ENCODE measurements at regions not wholly inside any gene's neighbourhood (a gene's known extent, or its start where the extent isn't known, plus 50 kb on each side); places are given as distances from the start of the nearest gene placed in this dataset.
"Not testable (repeated sequence)": the region's sequence is repeated elsewhere in the genome, so short reads cannot be mapped to it uniquely, and the experiment has no call there.

DNA sequence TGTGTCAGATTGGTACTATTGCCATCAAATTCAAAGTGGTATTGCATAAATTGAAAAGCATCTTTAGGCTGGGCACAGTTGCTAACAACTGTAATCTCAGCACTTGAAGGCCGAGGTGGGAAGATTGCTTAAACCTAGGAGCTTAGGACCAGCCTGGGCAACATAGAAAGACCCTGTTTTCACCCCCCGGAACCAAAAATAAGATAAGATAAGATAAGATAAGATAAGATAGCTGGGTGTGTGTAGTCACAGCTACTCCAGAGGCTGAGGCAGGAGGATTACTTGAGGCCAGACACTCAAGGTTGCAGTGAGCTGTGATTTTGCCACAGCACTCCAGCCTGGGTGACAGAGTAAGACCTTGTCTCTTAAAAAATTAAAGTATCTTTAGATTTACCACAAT, 297.9 kb upstream of the SEMA6A start:
- no peak for ATAC-seq (replicated peaks in 6 of 8)
- WGBS, 10 experiments: 8 to 100% (median 92%) methylated on average over 1 to 2 of the region's 2 CpGs; no CpG with 5 or more reads in 3 of the 10 experiments
- no peak overlapping the region for H3K4me3 ChIP-seq
- peaks cover 0 to 2% of the 10 kb centered on the region in 2 donors for H3K4me1 ChIP-seq (replicated peaks in 1 of 2)
- no peak overlapping the region for H3K27ac ChIP-seq
- in situ Hi-C loops (cut with MboI; ENCODE audit: low pct_unique_long_range_greater_than_20kb in 2 of 9, low sequenced_read_pairs in 9 of 9, unreplicated experiment in 9 of 9): no loop called here

DNA sequence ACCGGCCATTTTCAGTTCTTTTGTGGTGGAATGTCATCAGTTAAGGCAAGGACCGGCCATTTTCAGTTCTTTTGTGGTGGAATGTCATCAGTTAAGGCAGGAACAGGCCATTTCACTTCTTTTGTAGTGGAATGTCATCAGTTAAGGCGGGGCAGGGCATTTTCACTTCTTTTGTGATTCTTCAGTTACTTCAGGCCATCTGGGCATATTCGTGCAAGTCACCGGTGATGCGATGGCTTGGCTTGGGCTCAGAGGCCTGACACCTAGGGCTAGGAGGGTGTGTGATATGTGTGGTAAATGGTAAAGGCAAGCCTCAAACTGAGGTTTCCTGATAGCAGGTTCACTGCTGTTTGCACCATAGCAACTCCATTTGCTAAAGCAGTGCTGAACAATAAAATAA, 293.2 kb upstream of the SEMA6A start:
- 0 to 73% (median 26%) methylated on average over 1 to 5 of the region's 6 CpGs; no CpG with 5 or more reads in 2 of the 10 experiments for WGBS, 10 experiments
- H3K4me1 ChIP-seq (replicated peaks in 1 of 2): peaks cover 11 to 16% of the 10 kb centered on the region in 2 donors
- H3K27ac ChIP-seq; in situ Hi-C loops (cut with MboI; ENCODE audit: low pct_unique_long_range_greater_than_20kb in 2 of 9, low sequenced_read_pairs in 9 of 9, unreplicated experiment in 9 of 9); H3K4me3 ChIP-seq; ATAC-seq (replicated peaks in 6 of 8): not testable (repeated sequence)

DNA sequence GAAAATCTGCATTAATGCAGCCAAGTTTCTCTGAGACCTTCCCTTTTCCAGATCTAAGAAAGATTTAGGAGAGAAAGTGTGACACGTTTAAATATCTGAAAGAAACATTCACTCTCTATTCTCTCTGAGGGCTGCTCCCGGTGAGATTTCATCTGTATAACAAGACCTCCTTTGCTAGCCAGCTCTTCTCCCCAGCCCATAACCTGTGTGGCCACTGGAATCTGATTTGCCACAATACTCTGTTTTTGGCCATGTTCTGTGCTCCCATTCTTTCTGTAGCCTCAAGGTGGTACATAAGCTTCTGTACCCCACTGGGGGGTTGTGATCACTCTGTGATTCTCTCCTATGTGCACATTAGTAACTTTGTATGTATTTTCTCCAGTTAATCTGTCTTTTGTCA, 291.0 kb upstream of the SEMA6A start:
- H3K4me3 ChIP-seq: no peak overlapping the region
- in situ Hi-C loops (cut with MboI; ENCODE audit: low pct_unique_long_range_greater_than_20kb in 2 of 9, low sequenced_read_pairs in 9 of 9, unreplicated experiment in 9 of 9): no loop called here
- H3K27ac ChIP-seq: no peak overlapping the region
- no peak for ATAC-seq (replicated peaks in 6 of 8)
- 0 to 33% (median 13%) methylated on average over 1 to 2 of the region's 2 CpGs; no CpG with 5 or more reads in 3 of the 10 experiments for WGBS, 10 experiments
- H3K4me1 ChIP-seq (replicated peaks in 1 of 2): peaks cover 11 to 16% of the 10 kb centered on the region in 2 donors

DNA sequence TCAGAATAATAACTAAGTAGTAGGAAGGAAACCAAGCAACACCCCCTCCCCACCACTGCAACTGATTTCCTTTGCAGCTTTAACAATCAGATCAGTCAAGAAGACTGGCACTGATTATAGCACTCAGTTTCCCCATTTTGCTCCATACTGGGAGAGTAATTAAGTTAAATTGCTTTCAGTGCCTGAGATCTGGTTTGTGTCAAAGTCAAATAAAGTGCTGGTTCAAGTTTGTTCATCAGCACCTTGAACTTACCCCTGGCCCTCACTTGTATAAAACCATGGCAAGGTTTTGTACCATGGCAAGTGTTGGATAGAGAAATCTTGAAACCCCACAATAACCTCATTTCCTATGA, 290.2 kb upstream of the SEMA6A start:
- H3K4me1 ChIP-seq (replicated peaks in 1 of 2): peaks cover 11 to 16% of the 10 kb centered on the region in 2 donors
- in situ Hi-C loops (cut with MboI; ENCODE audit: low pct_unique_long_range_greater_than_20kb in 2 of 9, low sequenced_read_pairs in 9 of 9, unreplicated experiment in 9 of 9): no loop called here
- no peak overlapping the region for H3K4me3 ChIP-seq
- ATAC-seq (replicated peaks in 6 of 8): no peak
- H3K27ac ChIP-seq: no peak overlapping the region

DNA sequence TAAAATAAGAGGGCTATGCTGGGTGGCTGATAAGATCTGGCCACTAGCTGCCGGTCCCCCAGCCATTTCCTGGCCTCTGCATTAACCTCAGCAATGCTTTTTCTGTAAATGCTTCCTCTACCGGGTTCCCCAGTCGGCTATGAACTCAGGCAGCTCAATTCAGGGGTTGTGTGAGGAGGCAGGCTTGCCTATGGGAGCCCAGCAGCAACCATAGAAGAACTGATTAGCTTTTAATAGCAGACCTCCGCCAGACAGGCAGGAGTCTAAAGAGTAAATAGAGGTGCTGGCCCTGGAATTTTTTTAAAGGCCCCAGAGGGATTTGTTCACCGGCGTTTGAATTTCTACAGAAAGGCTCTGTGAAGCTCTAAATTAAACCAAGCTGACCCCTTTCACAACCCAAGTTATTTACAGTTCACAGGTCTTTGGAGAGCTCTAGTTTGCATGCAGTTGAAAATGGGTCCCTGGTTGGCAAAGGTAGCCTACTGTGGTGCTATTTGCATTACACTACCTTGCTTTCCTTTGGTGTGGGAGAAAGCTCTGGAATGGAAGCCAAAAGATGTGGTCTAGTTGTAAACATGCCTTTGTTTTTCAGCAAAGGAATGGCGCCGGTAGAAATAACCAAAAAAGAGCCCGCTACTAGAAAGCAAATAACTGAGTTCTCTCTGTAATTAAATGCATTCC, 289.7 kb upstream of the SEMA6A start:
- Histone ChIP-seq H3K4me3 (no peak overlapping the region), H3K4me1 (replicated peaks in 1 of 2) (peaks cover 11 to 16% of the 10 kb centered on the region in 2 donors), H3K27ac (no peak overlapping the region)
- in situ Hi-C loops (cut with MboI; ENCODE audit: low pct_unique_long_range_greater_than_20kb in 2 of 9, low sequenced_read_pairs in 9 of 9, unreplicated experiment in 9 of 9): no loop called here
- ATAC-seq (replicated peaks in 6 of 8): peak in 5 of 8 experiments; percentile 74 to 99 (median 96)
- 0 to 32% (median 17%) methylated on average over 4 to 7 of the region's 9 CpGs; no CpG with 5 or more reads in 2 of the 10 experiments for WGBS, 10 experiments

DNA sequence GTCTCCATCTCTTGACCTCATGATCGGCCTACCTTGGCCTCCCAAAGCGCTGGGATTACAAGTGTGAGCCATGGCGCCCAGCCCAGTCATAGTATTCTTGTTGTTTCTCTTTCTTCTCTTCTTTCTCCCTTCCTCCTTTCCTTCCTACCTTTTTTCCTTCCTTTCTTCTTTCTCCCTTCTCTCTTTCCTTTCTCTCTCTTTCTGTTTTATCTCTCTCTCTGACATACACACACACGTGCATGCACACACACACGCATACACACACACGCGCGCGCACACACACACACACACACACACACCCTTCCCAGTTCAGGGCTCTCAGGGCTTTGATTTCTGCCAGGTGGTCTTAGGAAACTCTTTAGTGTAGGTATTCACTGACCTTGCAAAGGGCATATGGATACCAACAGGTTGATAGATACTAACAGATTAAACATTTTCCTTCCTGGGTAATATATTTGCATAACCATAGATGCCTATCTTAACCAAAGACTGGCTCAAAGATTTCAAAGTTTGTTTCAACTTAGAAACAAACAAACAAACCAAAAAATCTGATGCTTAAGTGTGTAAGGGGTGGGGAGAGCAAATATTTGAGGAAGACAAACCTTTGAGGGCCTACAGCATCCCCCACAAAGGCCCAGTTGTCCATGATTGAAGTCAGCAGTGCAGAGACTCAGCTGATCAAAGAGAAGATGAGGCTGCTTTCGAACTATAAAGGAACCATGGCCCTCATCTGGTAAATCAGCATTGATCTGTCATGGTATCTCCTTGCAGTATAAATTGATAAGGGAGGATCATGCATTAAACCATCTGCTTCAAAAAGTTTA, 288.2 kb upstream of the SEMA6A start:
- Histone ChIP-seq H3K27ac (no peak overlapping the region), H3K4me1 (replicated peaks in 1 of 2) (peaks cover 11 to 16% of the 10 kb centered on the region in 2 donors), H3K4me3 (no peak overlapping the region)
- WGBS, 10 experiments: 40 to 80% (median 67%) methylated on average over 7 to 10 of the region's 10 CpGs; no CpG with 5 or more reads in 1 of the 10 experiments
- in situ Hi-C loops (cut with MboI; ENCODE audit: low pct_unique_long_range_greater_than_20kb in 2 of 9, low sequenced_read_pairs in 9 of 9, unreplicated experiment in 9 of 9): no loop called here
- no peak for ATAC-seq (replicated peaks in 6 of 8)

DNA sequence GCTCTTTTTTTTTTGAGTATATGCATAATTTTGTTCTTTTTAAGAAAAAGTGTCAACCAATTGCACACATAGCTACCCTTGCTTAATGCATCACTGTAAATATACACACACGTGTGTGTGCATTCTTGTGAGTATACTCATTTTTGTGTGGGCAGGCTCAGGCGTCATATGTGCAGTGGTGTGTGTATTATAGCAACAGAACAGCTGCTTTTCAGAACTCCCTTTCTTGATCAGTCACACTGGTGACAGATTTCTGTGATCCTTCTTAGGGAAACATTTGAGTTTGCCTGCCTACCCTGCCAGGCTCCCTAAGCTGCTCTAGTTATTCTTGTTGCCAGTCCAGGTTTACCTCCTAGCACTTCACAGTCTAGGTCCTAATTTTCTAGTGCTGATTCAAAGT, 287.0 kb upstream of the SEMA6A start:
- in situ Hi-C loops (cut with MboI; ENCODE audit: low pct_unique_long_range_greater_than_20kb in 2 of 9, low sequenced_read_pairs in 9 of 9, unreplicated experiment in 9 of 9): no loop called here
- peaks cover 11 to 16% of the 10 kb centered on the region in 2 donors for H3K4me1 ChIP-seq (replicated peaks in 1 of 2)
- ATAC-seq (replicated peaks in 6 of 8): no peak
- no peak overlapping the region for H3K27ac ChIP-seq
- no peak overlapping the region for H3K4me3 ChIP-seq
- 0 to 88% (median 17%) methylated on average over 1 to 2 of the region's 2 CpGs; no CpG with 5 or more reads in 5 of the 10 experiments for WGBS, 10 experiments

DNA sequence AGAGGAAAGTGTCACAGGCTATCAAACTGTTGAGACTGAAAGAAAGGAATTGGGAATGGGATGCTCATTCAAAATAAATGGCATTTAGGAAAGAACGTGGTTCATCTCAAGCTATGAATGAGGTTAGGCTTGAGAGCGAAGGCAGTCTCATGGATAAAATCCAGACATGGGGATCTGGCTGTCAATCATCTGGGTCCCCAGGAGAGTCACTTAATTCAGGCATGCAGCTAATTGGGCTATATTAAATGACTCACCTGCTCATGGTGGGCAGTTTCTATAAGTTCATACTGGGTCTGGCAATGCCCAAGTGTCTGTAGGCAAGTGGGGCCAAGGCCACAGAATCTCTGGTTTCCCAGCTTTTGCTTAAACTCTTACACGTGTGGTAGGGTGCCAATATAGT, 286.5 kb upstream of the SEMA6A start:
- WGBS, 10 experiments: 15 to 100% (median 94%) methylated on average over 2 to 3 of the region's 3 CpGs; no CpG with 5 or more reads in 5 of the 10 experiments
- in situ Hi-C loops (cut with MboI; ENCODE audit: low pct_unique_long_range_greater_than_20kb in 2 of 9, low sequenced_read_pairs in 9 of 9, unreplicated experiment in 9 of 9): no loop called here
- no peak for ATAC-seq (replicated peaks in 6 of 8)
- H3K4me3 ChIP-seq: no peak overlapping the region
- peaks cover 11 to 20% of the 10 kb centered on the region in 2 donors for H3K4me1 ChIP-seq (replicated peaks in 1 of 2)
- no peak overlapping the region for H3K27ac ChIP-seq

DNA sequence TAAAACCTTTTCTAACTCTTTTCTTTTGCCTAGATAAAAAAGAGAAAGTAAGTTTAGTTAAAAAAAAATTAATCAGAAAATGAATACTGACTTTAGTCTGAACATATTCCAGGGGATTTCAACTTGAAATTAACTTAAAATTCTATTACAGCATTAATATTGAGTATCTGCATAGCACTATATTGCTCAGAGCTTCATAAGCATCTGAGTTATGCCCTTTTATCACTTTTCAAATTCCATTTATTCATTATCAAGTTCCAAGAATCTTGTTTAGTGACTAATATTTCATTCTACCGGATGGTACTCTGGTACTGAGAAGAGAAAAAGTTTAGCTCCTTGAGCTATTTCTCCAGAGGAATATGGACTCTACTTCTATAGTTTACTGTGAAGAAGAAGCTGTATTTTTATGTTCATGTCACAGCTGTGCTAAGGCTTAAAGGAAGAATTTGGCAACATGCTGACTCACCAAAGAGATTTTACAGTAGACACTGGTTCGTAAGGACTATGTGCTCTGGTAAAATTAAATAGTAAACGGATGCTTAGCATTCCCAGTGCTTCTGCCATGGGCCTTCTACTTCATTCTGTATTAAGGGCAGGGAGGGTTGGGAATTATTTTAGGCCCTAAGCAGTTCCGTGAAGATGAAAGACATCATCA, 285.2 kb upstream of the SEMA6A start:
- in situ Hi-C loops (cut with MboI; ENCODE audit: low pct_unique_long_range_greater_than_20kb in 2 of 9, low sequenced_read_pairs in 9 of 9, unreplicated experiment in 9 of 9): no loop called here
- Histone ChIP-seq H3K4me3 (no peak overlapping the region), H3K4me1 (replicated peaks in 1 of 2) (peaks cover 11 to 19% of the 10 kb centered on the region in 2 donors), H3K27ac (no peak overlapping the region)
- WGBS, 10 experiments: 0 to 100% (median 84%) methylated on average over 1 to 4 of the region's 4 CpGs; no CpG with 5 or more reads in 1 of the 10 experiments
- no peak for ATAC-seq (replicated peaks in 6 of 8)

DNA sequence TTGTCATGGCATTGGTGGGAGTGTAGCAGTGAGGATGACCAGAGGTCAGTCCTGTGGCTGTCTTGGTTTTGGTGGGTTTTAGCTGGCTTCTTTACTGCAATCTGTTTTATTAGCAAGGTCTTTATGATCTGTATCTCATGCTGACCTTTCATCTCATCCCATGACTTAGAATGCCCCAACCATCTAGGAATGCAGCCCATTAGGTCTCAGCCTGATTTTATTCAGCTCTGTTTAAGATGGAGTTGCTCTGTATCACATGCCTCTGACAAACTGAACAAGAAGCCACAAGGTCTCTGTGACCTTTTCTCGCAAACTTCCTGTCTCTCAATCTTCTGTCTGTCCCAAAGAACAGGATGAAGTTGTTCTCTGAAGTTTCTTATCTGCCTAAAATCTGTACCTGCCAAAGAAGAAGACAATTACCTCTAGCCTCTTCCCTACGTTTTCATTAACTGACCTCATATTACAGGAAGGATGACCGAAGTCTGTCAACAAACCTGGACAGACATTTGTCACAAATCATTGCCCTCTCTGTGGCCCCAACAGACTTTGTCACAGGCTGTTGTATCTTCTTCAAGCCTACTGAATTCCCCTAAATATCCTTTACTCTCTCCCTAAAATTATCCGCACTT, 284.2 kb upstream of the SEMA6A start:
- H3K27ac ChIP-seq: no peak overlapping the region
- in situ Hi-C loops (cut with MboI; ENCODE audit: low pct_unique_long_range_greater_than_20kb in 2 of 9, low sequenced_read_pairs in 9 of 9, unreplicated experiment in 9 of 9): no loop called here
- peaks cover 2 to 9% of the 10 kb centered on the region in 2 donors for H3K4me1 ChIP-seq (replicated peaks in 1 of 2)
- 40 to 100% (median 84%) methylated on average over 2 to 4 of the region's 4 CpGs; no CpG with 5 or more reads in 2 of the 10 experiments for WGBS, 10 experiments
- no peak for ATAC-seq (replicated peaks in 6 of 8)
- no peak overlapping the region for H3K4me3 ChIP-seq

DNA sequence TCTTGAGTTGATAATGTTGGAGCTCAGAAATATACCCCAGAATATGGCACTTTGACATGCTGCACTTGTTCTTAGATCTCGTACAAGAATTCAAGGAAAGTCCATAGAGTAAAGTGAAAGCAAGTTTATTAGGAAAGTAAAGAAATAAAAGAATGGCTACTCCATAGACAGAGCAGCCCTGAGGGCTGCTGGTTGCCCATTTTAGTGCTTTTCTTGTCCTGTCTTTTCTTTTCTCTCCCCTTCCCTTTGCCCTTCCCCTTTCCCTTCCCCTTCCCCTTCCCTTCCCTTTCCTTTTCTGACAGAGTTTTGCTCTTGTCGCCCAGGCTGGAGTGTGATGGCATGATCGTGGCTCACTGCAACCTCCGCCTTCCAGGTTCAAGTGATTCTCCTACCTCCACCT, 283.4 kb upstream of the SEMA6A start:
- H3K4me1 ChIP-seq (replicated peaks in 1 of 2); H3K27ac ChIP-seq; ATAC-seq (replicated peaks in 6 of 8); H3K4me3 ChIP-seq; in situ Hi-C loops (cut with MboI; ENCODE audit: low pct_unique_long_range_greater_than_20kb in 2 of 9, low sequenced_read_pairs in 9 of 9, unreplicated experiment in 9 of 9): not testable (repeated sequence)
- WGBS, 10 experiments: 0 to 100% (median 90%) methylated on average over 1 to 2 of the region's 4 CpGs; no CpG with 5 or more reads in 3 of the 10 experiments

DNA sequence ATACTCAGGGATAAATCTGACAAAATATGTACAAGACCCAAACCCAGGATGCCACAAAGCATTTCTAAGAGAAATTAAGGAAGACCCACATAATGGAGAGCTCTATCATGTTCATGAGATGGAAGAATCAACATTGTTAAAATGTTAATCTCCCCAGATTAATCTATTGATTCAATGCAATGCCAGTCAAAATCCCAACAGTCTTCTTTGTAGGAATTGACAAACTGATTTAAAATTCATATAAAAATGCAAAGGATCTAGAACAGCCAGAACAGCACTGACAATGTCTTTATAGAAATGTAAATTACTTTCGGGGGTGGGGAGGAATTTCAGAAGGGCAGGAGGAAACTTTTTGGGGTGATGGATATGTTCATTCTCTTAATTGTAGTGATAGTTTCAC, 281.6 kb upstream of the SEMA6A start:
- no peak overlapping the region for H3K27ac ChIP-seq
- H3K4me3 ChIP-seq: no peak overlapping the region
- in situ Hi-C loops (cut with MboI; ENCODE audit: low pct_unique_long_range_greater_than_20kb in 2 of 9, low sequenced_read_pairs in 9 of 9, unreplicated experiment in 9 of 9): no loop called here
- 0 to 50% (median 29%) methylated on average over 1 of the region's 1 CpG; no CpG with 5 or more reads in 3 of the 10 experiments for WGBS, 10 experiments
- peaks cover 0 to 6% of the 10 kb centered on the region in 2 donors for H3K4me1 ChIP-seq (replicated peaks in 1 of 2)
- no peak for ATAC-seq (replicated peaks in 6 of 8)

DNA sequence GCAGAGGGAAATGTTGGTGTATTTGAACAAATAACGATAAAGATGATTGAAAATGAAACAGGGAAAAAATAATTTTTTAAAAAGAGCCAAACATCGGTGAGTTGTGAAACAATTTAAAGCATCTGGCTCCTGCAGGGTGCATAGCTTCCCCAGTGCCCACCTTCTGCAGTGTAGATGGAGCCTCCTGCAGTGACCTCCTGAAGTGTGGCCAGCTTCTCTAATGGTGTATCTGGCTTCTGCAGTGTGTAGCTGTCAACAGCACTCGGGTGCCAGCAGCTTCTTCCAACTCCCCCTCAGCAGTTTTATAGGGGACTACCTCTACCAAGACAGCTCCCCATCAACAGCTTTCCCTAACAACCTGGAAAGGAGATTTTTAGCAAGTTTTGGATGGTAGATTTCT, 279.4 kb upstream of the SEMA6A start:
- WGBS, 10 experiments: 9 to 100% (median 70%) methylated on average over 1 to 3 of the region's 3 CpGs
- no peak for ATAC-seq (replicated peaks in 6 of 8)
- peaks cover 0 to 6% of the 10 kb centered on the region in 2 donors for H3K4me1 ChIP-seq (replicated peaks in 1 of 2)
- in situ Hi-C loops (cut with MboI; ENCODE audit: low pct_unique_long_range_greater_than_20kb in 2 of 9, low sequenced_read_pairs in 9 of 9, unreplicated experiment in 9 of 9): no loop called here
- H3K4me3 ChIP-seq: no peak overlapping the region
- no peak overlapping the region for H3K27ac ChIP-seq

Data from motor neuron (in vitro differentiated cells).